ENCODE measurements at regions not wholly inside any gene's neighbourhood (a gene's known extent, or its start where the extent isn't known, plus 50 kb on each side); places are given as distances from the start of the nearest gene placed in this dataset.

GRCh38 chr11:116177521-116178210 lies 595.1 kb downstream of the BUD13 start:
- H3K4me3 ChIP-seq (ENCODE audit: low read depth in 2 of 2, low read length in 1 of 2): no peak overlapping the region
- H3K27ac ChIP-seq (ENCODE audit: low read depth in 2 of 2, low read length in 1 of 2): no peak overlapping the region; a peak in 1 of 4 replicates
- no peaks in the 10 kb centered on the region for H3K36me3 ChIP-seq (replicated peaks in 1 of 2; ENCODE audit: control insufficient read depth in 1 of 2, insufficient read depth in 2 of 2, low read length in 1 of 2)
- no peak overlapping the region for H3K9ac ChIP-seq
- H3K9me2 ChIP-seq: no peaks in the 10 kb centered on the region
- no peak overlapping the region for H2AFZ ChIP-seq (ENCODE audit: low read depth)
- H3K27me3 ChIP-seq (ENCODE audit: insufficient read depth): no peaks in the 10 kb centered on the region
- ChIA-PET POLR2A (interaction anchor here (1.3 kb wide), 1 partner anchor 15 kb away, joined by 3 read pairs; no protein-coding TSS in a partner anchor), CTCF (interaction anchor here (0.6 to 1.9 kb wide), 5 partner anchors 9 to 106 kb away, joined by 3 to 4 read pairs (median 3); no protein-coding TSS in a partner anchor)
- H3K4me1 ChIP-seq (ENCODE audit: control insufficient read depth in 1 of 2, insufficient read depth in 2 of 2, low read depth in 1 of 2, low read length in 1 of 2): peaks cover 0 to 56% of the 10 kb centered on the region in 2 experiments; a peak in 1 of 4 replicates
- no peaks in the 10 kb centered on the region for H3K79me2 ChIP-seq (ENCODE audit: insufficient read depth)
- H4K20me1 ChIP-seq (ENCODE audit: insufficient read depth): no peaks in the 10 kb centered on the region
- no peaks in the 10 kb centered on the region for H3F3A ChIP-seq (replicated peaks; ENCODE audit: insufficient read depth)
- DNase-seq: no peak
- H3K4me2 ChIP-seq: no peak overlapping the region
- TF ChIP-seq MEF2A (IDR thresholded peaks at IDR 0.05; ENCODE audit: borderline replicate concordance, low read depth) (no peak), CHD2 (IDR thresholded peaks at IDR 0.05; ENCODE audit: low read length, partially characterized antibody) (no peak)
- WGBS (ENCODE audit: low lambda C conversion rate): 40% methylated on average over 4 of the region's 4 CpGs
- H3K9me3 ChIP-seq: no peaks in the 10 kb centered on the region

GRCh38 chr11:116176484-116177005 lies 596.2 kb downstream of the BUD13 start:
- Histone ChIP-seq H3K27ac (ENCODE audit: low read depth in 2 of 2, low read length in 1 of 2) (no peak overlapping the region; a peak in 1 of 4 replicates), H3K4me3 (ENCODE audit: low read depth in 2 of 2, low read length in 1 of 2) (no peak overlapping the region), H3K9me2 (no peaks in the 10 kb centered on the region), H3K27me3 (ENCODE audit: insufficient read depth) (no peaks in the 10 kb centered on the region), H3K4me2 (no peak overlapping the region), H3F3A (replicated peaks; ENCODE audit: insufficient read depth) (no peaks in the 10 kb centered on the region), H3K9me3 (no peaks in the 10 kb centered on the region), H3K36me3 (replicated peaks in 1 of 2; ENCODE audit: control insufficient read depth in 1 of 2, insufficient read depth in 2 of 2, low read length in 1 of 2) (no peaks in the 10 kb centered on the region), H3K79me2 (ENCODE audit: insufficient read depth) (no peaks in the 10 kb centered on the region), H2AFZ (ENCODE audit: low read depth) (no peak overlapping the region), H4K20me1 (ENCODE audit: insufficient read depth) (no peaks in the 10 kb centered on the region), H3K9ac (no peak overlapping the region), H3K4me1 (ENCODE audit: control insufficient read depth in 1 of 2, insufficient read depth in 2 of 2, low read depth in 1 of 2, low read length in 1 of 2) (peaks cover 0 to 52% of the 10 kb centered on the region in 2 experiments; a peak in 1 of 4 replicates)
- WGBS (ENCODE audit: low lambda C conversion rate): 47% methylated on average over 6 of the region's 6 CpGs
- no peak for TF ChIP-seq MXI1 (IDR thresholded peaks at IDR 0.05; ENCODE audit: low read depth, low read length)
- no peak for TF ChIP-seq FOXJ3 (CRISPR knock-in tag; IDR thresholded peaks at IDR 0.05)
- TF ChIP-seq SIN3A (IDR thresholded peaks at IDR 0.05; ENCODE audit: borderline replicate concordance, low read depth, low read length): no peak
- TF ChIP-seq REST (IDR thresholded peaks at IDR 0.05; ENCODE audit: low read depth, low read length): no peak
- no peak for TF ChIP-seq PBX3 (IDR thresholded peaks at IDR 0.05)
- no peak for TF ChIP-seq CTCF (IDR thresholded peaks at IDR 0.05)
- TF ChIP-seq POLR2AphosphoS5 (IDR thresholded peaks at IDR 0.05; ENCODE audit: low read depth, low read length): no peak
- TF ChIP-seq USF1 (IDR thresholded peaks at IDR 0.05; ENCODE audit: borderline replicate concordance, low read depth): no peak
- no peak for TF ChIP-seq ZBTB33 (IDR thresholded peaks at IDR 0.05; ENCODE audit: borderline replicate concordance, low read depth)
- no peak for TF ChIP-seq USF2 (IDR thresholded peaks at IDR 0.05; ENCODE audit: borderline replicate concordance, low read depth, low read length)
- no peak for DNase-seq
- POLR2A ChIA-PET: interaction anchor here (1.3 kb wide), 1 partner anchor 16 kb away, joined by 3 read pairs; no protein-coding TSS in a partner anchor
- CTCF ChIA-PET: interaction anchor here (0.6 to 2.2 kb wide), 7 partner anchors 9 to 1818 kb away, joined by 3 to 4 read pairs (median 3); no protein-coding TSS in a partner anchor

Data from SK-N-SH (cell line).